Midbrain (tissue), 1 donor: ENCODE measurements at regions not wholly inside any gene's neighbourhood (a gene's known extent, or its start where the extent isn't known, plus 50 kb on each side); places are given as distances from the start of the nearest gene placed in this dataset.

Experiments used
- DNase-seq: peaks from one replicate; lab custom pipeline; 2025; lab: John Stamatoyannopoulos, UW

- no peak for DNase-seq
These were observed 398.4 kb downstream of the METTL4 start for GRCh38 chr18:2172881-2173280.

- DNase-seq = no peak
These were observed 397.8 kb downstream of the METTL4 start for GRCh38 chr18:2173486-2173885.

GRCh38 chr18:2178036-2178435 lies 393.3 kb downstream of the METTL4 start:
- no peak for DNase-seq

GRCh38 chr18:2179498-2180183 lies 391.7 kb downstream of the METTL4 start:
- no peak for DNase-seq

- DNase-seq = no peak
These were observed 390.7 kb downstream of the METTL4 start for GRCh38 chr18:2180586-2180985.

GRCh38 chr18:2183432-2183831 lies 387.9 kb downstream of the METTL4 start:
- no peak for DNase-seq

- DNase-seq = no peak
These were observed 384.3 kb downstream of the METTL4 start for GRCh38 chr18:2186967-2187366.

- no peak for DNase-seq
These were observed 383.0 kb downstream of the METTL4 start for GRCh38 chr18:2188258-2188657.

- no peak for DNase-seq
These were observed 380.0 kb downstream of the METTL4 start for GRCh38 chr18:2191180-2191790.

GRCh38 chr18:2192562-2192961 lies 378.7 kb downstream of the METTL4 start:
- no peak for DNase-seq

GRCh38 chr18:2197946-2198345 lies 373.4 kb downstream of the METTL4 start:
- no peak for DNase-seq

GRCh38 chr18:2199060-2199459 lies 372.2 kb downstream of the METTL4 start:
- no peak for DNase-seq

- DNase-seq = no peak
These were observed 370.2 kb downstream of the METTL4 start for GRCh38 chr18:2201036-2201600.

GRCh38 chr18:2204736-2205135 lies 366.6 kb downstream of the METTL4 start:
- DNase-seq = no peak

- no peak for DNase-seq
These were observed 364.0 kb downstream of the METTL4 start for GRCh38 chr18:2207294-2207693.

- DNase-seq = no peak
These were observed 358.6 kb downstream of the METTL4 start for GRCh38 chr18:2212598-2213205.

- no peak for DNase-seq
These were observed 357.4 kb downstream of the METTL4 start for GRCh38 chr18:2213905-2214304.

- DNase-seq = no peak
These were observed 353.9 kb downstream of the METTL4 start for GRCh38 chr18:2217356-2217755.

GRCh38 chr18:2218101-2218500 lies 353.2 kb downstream of the METTL4 start:
- no peak for DNase-seq

GRCh38 chr18:2219706-2220105 lies 351.6 kb downstream of the METTL4 start:
- DNase-seq = no peak

GRCh38 chr18:2222270-2223185 lies 348.8 kb downstream of the METTL4 start:
- DNase-seq = no peak

GRCh38 chr18:2223449-2223848 lies 347.9 kb downstream of the METTL4 start:
- no peak for DNase-seq
